HG03565 (cell line): ENCODE measurements at regions not wholly inside any gene's neighbourhood (a gene's known extent, or its start where the extent isn't known, plus 50 kb on each side); places are given as distances from the start of the nearest gene placed in this dataset.
"Not testable (repeated sequence)": the region's sequence is repeated elsewhere in the genome, so short reads cannot be mapped to it uniquely, and the experiment has no call there.

ENCODE experiments used
- ATAC-seq: cut with Tn5 transposase; IDR thresholded peaks from one replicate; pipeline ENCODE4 v1.9.1; 2021; ENCODE audit warnings: mild to moderate bottlenecking, moderate library complexity; ENCODE audit not compliant: unreplicated experiment

GRCh38 chr14:86357876-86358275 lies 827.9 kb downstream of the FLRT2 start:
- ATAC-seq = no peak

- ATAC-seq = no peak
These were observed 827.2 kb downstream of the FLRT2 start for GRCh38 chr14:86357119-86357518.

- ATAC-seq = no peak
These were observed 817.0 kb downstream of the FLRT2 start for GRCh38 chr14:86346818-86347384.

GRCh38 chr14:86334355-86334754 lies 804.4 kb downstream of the FLRT2 start:
- ATAC-seq = no peak

- no peak for ATAC-seq
These were observed 803.5 kb downstream of the FLRT2 start for GRCh38 chr14:86333493-86333892.

GRCh38 chr14:86331341-86331740 lies 801.4 kb downstream of the FLRT2 start:
- ATAC-seq = no peak

- no peak for ATAC-seq
These were observed 791.2 kb downstream of the FLRT2 start for GRCh38 chr14:86321151-86321550.

GRCh38 chr14:86312154-86312665 lies 782.3 kb downstream of the FLRT2 start:
- not testable (repeated sequence) for ATAC-seq

- ATAC-seq = no peak
These were observed 781.2 kb downstream of the FLRT2 start for GRCh38 chr14:86311151-86311550.

GRCh38 chr14:86310611-86311010 lies 780.7 kb downstream of the FLRT2 start:
- no peak for ATAC-seq

- ATAC-seq = no peak
These were observed 780.2 kb downstream of the FLRT2 start for GRCh38 chr14:86310148-86310547.

- no peak for ATAC-seq
These were observed 775.1 kb downstream of the FLRT2 start for GRCh38 chr14:86305058-86305457.

GRCh38 chr14:86299994-86300393 lies 770.0 kb downstream of the FLRT2 start:
- no peak for ATAC-seq

GRCh38 chr14:86296173-86296572 lies 766.2 kb downstream of the FLRT2 start:
- no peak for ATAC-seq

- ATAC-seq = no peak
These were observed 758.4 kb downstream of the FLRT2 start for GRCh38 chr14:86288336-86288735.

- no peak for ATAC-seq
These were observed 749.5 kb downstream of the FLRT2 start for GRCh38 chr14:86279405-86279804.

GRCh38 chr14:86257973-86258372 lies 728.0 kb downstream of the FLRT2 start:
- ATAC-seq = no peak

GRCh38 chr14:86243158-86243557 lies 713.2 kb downstream of the FLRT2 start:
- ATAC-seq = peak; percentile 90

- ATAC-seq = no peak
These were observed 707.8 kb downstream of the FLRT2 start for GRCh38 chr14:86237733-86238132.

- no peak for ATAC-seq
These were observed 691.8 kb downstream of the FLRT2 start for GRCh38 chr14:86221755-86222154.

- ATAC-seq = no peak
These were observed 691.1 kb downstream of the FLRT2 start for GRCh38 chr14:86221000-86221399.

GRCh38 chr14:86217523-86217922 lies 687.6 kb downstream of the FLRT2 start:
- ATAC-seq = no peak

GRCh38 chr14:86203843-86204242 lies 673.9 kb downstream of the FLRT2 start:
- no peak for ATAC-seq
